ENCODE measurements at regions not wholly inside any gene's neighbourhood (a gene's known extent, or its start where the extent isn't known, plus 50 kb on each side); places are given as distances from the start of the nearest gene placed in this dataset.

GRCh38 chr3:22228705-22229104 lies 477.7 kb upstream of the ZNF385D start:
- no peak overlapping the region for H3K27ac Mint-ChIP-seq
- DNase-seq, result no peak
- no peak for ATAC-seq (replicated peaks in 1 of 2)
- H3K4me3 Mint-ChIP-seq, result no peak overlapping the region
- no peaks in the 10 kb centered on the region for H3K4me1 Mint-ChIP-seq (ENCODE audit: low read depth)
- no peaks in the 10 kb centered on the region for H3K36me3 Mint-ChIP-seq (ENCODE audit: insufficient read depth in 2 of 2)
- no peaks in the 10 kb centered on the region for H3K27me3 Mint-ChIP-seq (ENCODE audit: low read depth)
- peaks cover 4 to 11% of the 10 kb centered on the region in 2 donors for H3K9me3 Mint-ChIP-seq

GRCh38 chr3:22231061-22231460 lies 480.1 kb upstream of the ZNF385D start:
- H3K27ac Mint-ChIP-seq, result no peak overlapping the region
- no peaks in the 10 kb centered on the region for H3K27me3 Mint-ChIP-seq (ENCODE audit: low read depth)
- H3K4me1 Mint-ChIP-seq (ENCODE audit: low read depth), result no peaks in the 10 kb centered on the region
- H3K36me3 Mint-ChIP-seq (ENCODE audit: insufficient read depth in 2 of 2), result no peaks in the 10 kb centered on the region
- H3K4me3 Mint-ChIP-seq, result no peak overlapping the region
- peaks cover 6 to 11% of the 10 kb centered on the region in 2 donors for H3K9me3 Mint-ChIP-seq
- DNase-seq (no peak), ATAC-seq (replicated peaks in 1 of 2) (no peak)

GRCh38 chr3:22236490-22237270 lies 485.7 kb upstream of the ZNF385D start:
- peaks cover 0 to 1% of the 10 kb centered on the region in 2 donors for H3K36me3 Mint-ChIP-seq (ENCODE audit: insufficient read depth in 2 of 2)
- no peak for ATAC-seq (replicated peaks in 1 of 2)
- H3K9me3 Mint-ChIP-seq, result peaks cover 5 to 11% of the 10 kb centered on the region in 2 donors
- H3K27me3 Mint-ChIP-seq (ENCODE audit: low read depth), result no peaks in the 10 kb centered on the region
- no peak overlapping the region for H3K4me3 Mint-ChIP-seq
- no peak overlapping the region for H3K27ac Mint-ChIP-seq
- no peaks in the 10 kb centered on the region for H3K4me1 Mint-ChIP-seq (ENCODE audit: low read depth)
- no peak for DNase-seq

GRCh38 chr3:22239011-22239410 lies 488.0 kb upstream of the ZNF385D start:
- peaks cover 0 to 1% of the 10 kb centered on the region in 2 donors for H3K36me3 Mint-ChIP-seq (ENCODE audit: insufficient read depth in 2 of 2)

GRCh38 chr3:22241110-22241509 lies 490.1 kb upstream of the ZNF385D start:
- peaks cover 0 to 4% of the 10 kb centered on the region in 2 donors for H3K9me3 Mint-ChIP-seq
- DNase-seq (no peak), ATAC-seq (replicated peaks in 1 of 2) (no peak)
- H3K36me3 Mint-ChIP-seq (ENCODE audit: insufficient read depth in 2 of 2), result peaks cover 0 to 1% of the 10 kb centered on the region in 2 donors
- H3K4me3 Mint-ChIP-seq, result no peak overlapping the region
- H3K27ac Mint-ChIP-seq, result no peak overlapping the region
- H3K27me3 Mint-ChIP-seq (ENCODE audit: low read depth), result no peaks in the 10 kb centered on the region
- no peaks in the 10 kb centered on the region for H3K4me1 Mint-ChIP-seq (ENCODE audit: low read depth)

More at GRCh38 chr3:22239011-22239410, 488.0 kb upstream of the ZNF385D start:
- H3K4me3 Mint-ChIP-seq, result no peak overlapping the region
- H3K27me3 Mint-ChIP-seq (ENCODE audit: low read depth), result no peaks in the 10 kb centered on the region
- H3K9me3 Mint-ChIP-seq, result peaks cover 0 to 6% of the 10 kb centered on the region in 2 donors
- no peak for ATAC-seq (replicated peaks in 1 of 2)
- no peak overlapping the region for H3K27ac Mint-ChIP-seq
- no peak for DNase-seq
- H3K4me1 Mint-ChIP-seq (ENCODE audit: low read depth), result no peaks in the 10 kb centered on the region

- H3K9me3 Mint-ChIP-seq, result peaks cover 0 to 4% of the 10 kb centered on the region in 2 donors
- ATAC-seq (replicated peaks in 1 of 2), result no peak
Observed at GRCh38 chr3:22244761-22245521, 493.9 kb upstream of the ZNF385D start.

GRCh38 chr3:22245811-22246583 lies 495.0 kb upstream of the ZNF385D start:
- Mint-ChIP-seq H3K36me3 (ENCODE audit: insufficient read depth in 2 of 2) (no peaks in the 10 kb centered on the region), H3K4me1 (ENCODE audit: low read depth) (no peaks in the 10 kb centered on the region), H3K27me3 (ENCODE audit: low read depth) (no peaks in the 10 kb centered on the region), H3K9me3 (peaks cover 0 to 2% of the 10 kb centered on the region in 2 donors), H3K27ac (no peak overlapping the region), H3K4me3 (no peak overlapping the region)
- no peak for ATAC-seq (replicated peaks in 1 of 2)
- DNase-seq, result no peak

More at GRCh38 chr3:22244761-22245521, 493.9 kb upstream of the ZNF385D start:
- no peak for DNase-seq
- Mint-ChIP-seq H3K36me3 (ENCODE audit: insufficient read depth in 2 of 2) (peaks cover 0 to 1% of the 10 kb centered on the region in 2 donors), H3K27ac (no peak overlapping the region), H3K27me3 (ENCODE audit: low read depth) (no peaks in the 10 kb centered on the region), H3K4me3 (no peak overlapping the region), H3K4me1 (ENCODE audit: low read depth) (no peaks in the 10 kb centered on the region)

GRCh38 chr3:22249658-22250057 lies 498.6 kb upstream of the ZNF385D start:
- no peaks in the 10 kb centered on the region for H3K36me3 Mint-ChIP-seq (ENCODE audit: insufficient read depth in 2 of 2)
- H3K4me3 Mint-ChIP-seq, result no peak overlapping the region
- no peaks in the 10 kb centered on the region for H3K4me1 Mint-ChIP-seq (ENCODE audit: low read depth)
- ATAC-seq (replicated peaks in 1 of 2), result no peak
- H3K27me3 Mint-ChIP-seq (ENCODE audit: low read depth), result no peaks in the 10 kb centered on the region
- H3K27ac Mint-ChIP-seq, result no peak overlapping the region
- DNase-seq, result no peak
- H3K9me3 Mint-ChIP-seq, result peaks cover 0 to 4% of the 10 kb centered on the region in 2 donors

GRCh38 chr3:22257252-22257651 lies 506.2 kb upstream of the ZNF385D start:
- ATAC-seq (replicated peaks in 1 of 2) (no peak), DNase-seq (no peak)
- H3K27ac Mint-ChIP-seq, result no peak overlapping the region
- no peak overlapping the region for H3K4me3 Mint-ChIP-seq
- peaks cover 0 to 4% of the 10 kb centered on the region in 2 donors for H3K9me3 Mint-ChIP-seq
- no peaks in the 10 kb centered on the region for H3K4me1 Mint-ChIP-seq (ENCODE audit: low read depth)
- H3K36me3 Mint-ChIP-seq (ENCODE audit: insufficient read depth in 2 of 2), result no peaks in the 10 kb centered on the region
- H3K27me3 Mint-ChIP-seq (ENCODE audit: low read depth), result no peaks in the 10 kb centered on the region

- DNase-seq (no peak), ATAC-seq (replicated peaks in 1 of 2) (no peak)
- H3K4me1 Mint-ChIP-seq (ENCODE audit: low read depth), result no peaks in the 10 kb centered on the region
- H3K27me3 Mint-ChIP-seq (ENCODE audit: low read depth), result no peaks in the 10 kb centered on the region
- no peaks in the 10 kb centered on the region for H3K36me3 Mint-ChIP-seq (ENCODE audit: insufficient read depth in 2 of 2)
- H3K4me3 Mint-ChIP-seq, result no peak overlapping the region
- H3K27ac Mint-ChIP-seq, result no peak overlapping the region
- H3K9me3 Mint-ChIP-seq, result peaks cover 2 to 4% of the 10 kb centered on the region in 2 donors
Observed at GRCh38 chr3:22262386-22262785, 511.4 kb upstream of the ZNF385D start.

- Mint-ChIP-seq H3K27me3 (ENCODE audit: low read depth) (no peaks in the 10 kb centered on the region), H3K27ac (no peak overlapping the region)
Observed at GRCh38 chr3:22263042-22263441, 512.0 kb upstream of the ZNF385D start.

GRCh38 chr3:22265403-22265802 lies 514.4 kb upstream of the ZNF385D start:
- Mint-ChIP-seq H3K27ac (no peak overlapping the region), H3K27me3 (ENCODE audit: low read depth) (no peaks in the 10 kb centered on the region), H3K4me3 (no peak overlapping the region), H3K4me1 (ENCODE audit: low read depth) (no peaks in the 10 kb centered on the region), H3K36me3 (ENCODE audit: insufficient read depth in 2 of 2) (no peaks in the 10 kb centered on the region), H3K9me3 (peaks cover 2 to 6% of the 10 kb centered on the region in 2 donors)
- DNase-seq (no peak), ATAC-seq (replicated peaks in 1 of 2) (no peak)

More at GRCh38 chr3:22263042-22263441, 512.0 kb upstream of the ZNF385D start:
- Mint-ChIP-seq H3K36me3 (ENCODE audit: insufficient read depth in 2 of 2) (no peaks in the 10 kb centered on the region), H3K4me1 (ENCODE audit: low read depth) (no peaks in the 10 kb centered on the region), H3K4me3 (no peak overlapping the region), H3K9me3 (peaks cover 2 to 4% of the 10 kb centered on the region in 2 donors)
- ATAC-seq (replicated peaks in 1 of 2), result no peak
- DNase-seq, result no peak

GRCh38 chr3:22269831-22270230 lies 518.8 kb upstream of the ZNF385D start:
- Mint-ChIP-seq H3K4me3 (no peak overlapping the region), H3K36me3 (ENCODE audit: insufficient read depth in 2 of 2) (no peaks in the 10 kb centered on the region), H3K27ac (no peak overlapping the region), H3K27me3 (ENCODE audit: low read depth) (no peaks in the 10 kb centered on the region), H3K4me1 (ENCODE audit: low read depth) (no peaks in the 10 kb centered on the region), H3K9me3 (peaks cover 1 to 5% of the 10 kb centered on the region in 2 donors)
- ATAC-seq (replicated peaks in 1 of 2) (no peak), DNase-seq (no peak)
